WTC11 (cell line): ENCODE measurements at regions not wholly inside any gene's neighbourhood (a gene's known extent, or its start where the extent isn't known, plus 50 kb on each side); places are given as distances from the start of the nearest gene placed in this dataset.

Experiments
- CREM ChIP-seq: sonication (generic); formaldehyde crosslinking; IDR thresholded peaks from 2 replicates; pipeline ENCODE4 v1.8.1; 2022; ENCODE audit warnings: mild to moderate bottlenecking, missing genetic modification reagents, moderate library complexity
- GRHL2 ChIP-seq: fragments of 250-450 bp; sonication (Bioruptor Pico); IDR thresholded peaks from 2 replicates; pipeline ENCODE4 v1.8.0; 2022; ENCODE audit warnings: mild to moderate bottlenecking, moderate library complexity; ENCODE audit not compliant: insufficient replicate concordance, severe bottlenecking
- GTF2I ChIP-seq: fragments of 250-450 bp; sonication (Bioruptor Pico); conservative IDR thresholded peaks from 2 replicates; pipeline ENCODE4 v1.4.0; 2021; ENCODE audit warnings: mild to moderate bottlenecking
- JUN ChIP-seq: sonication (generic); formaldehyde crosslinking; IDR thresholded peaks from 2 replicates; pipeline ENCODE4 v1.8.0; 2023; ENCODE audit warnings: mild to moderate bottlenecking, missing genetic modification reagents
- PRRX2 ChIP-seq: fragments of 250-450 bp; sonication (Bioruptor Pico); IDR thresholded peaks from 2 replicates; pipeline ENCODE4 v1.8.0; 2021; ENCODE audit warnings: mild to moderate bottlenecking
- RELA ChIP-seq: sonication (generic); formaldehyde crosslinking; IDR thresholded peaks from 2 replicates; pipeline ENCODE4 v1.8.1; 2022; ENCODE audit warnings: missing genetic modification reagents, mild to moderate bottlenecking, borderline replicate concordance
- ZNF232 ChIP-seq: sonication (generic); formaldehyde crosslinking; IDR thresholded peaks from 2 replicates; pipeline ENCODE4 v1.8.0; 2022; ENCODE audit warnings: mild to moderate bottlenecking, missing genetic modification reagents
- ZNF263 ChIP-seq: sonication (generic); formaldehyde crosslinking; IDR thresholded peaks from 2 replicates; pipeline ENCODE4 v1.8.1; 2022; ENCODE audit warnings: low read depth, mild to moderate bottlenecking, moderate library complexity, missing genetic modification reagents
- TF ChIP-seq, protein P1 (sequence below): fragments of 200-600 bp; IDR thresholded peaks from 2 replicates; pipeline ENCODE4 v1.8.0; 2022; ENCODE audit warnings: antibody characterized with exemption
- TF ChIP-seq, protein P2 (sequence below): sonication (generic); formaldehyde crosslinking; IDR thresholded peaks from 2 replicates; pipeline ENCODE4 v1.8.1; 2023; ENCODE audit warnings: mild to moderate bottlenecking, missing genetic modification reagents, moderate library complexity
- TF ChIP-seq, protein P3 (sequence below): sonication (generic); formaldehyde crosslinking; IDR thresholded peaks from 2 replicates; pipeline ENCODE4 v1.8.0; 2022; ENCODE audit warnings: mild to moderate bottlenecking, missing genetic modification reagents
- TF ChIP-seq, protein P4 (sequence below): sonication (generic); formaldehyde crosslinking; IDR thresholded peaks from 2 replicates; pipeline ENCODE4 v1.8.1; 2022; ENCODE audit warnings: missing genetic modification reagents, borderline replicate concordance
- TF ChIP-seq, protein P5 (sequence below): sonication (generic); formaldehyde crosslinking; conservative IDR thresholded peaks from 2 replicates; pipeline ENCODE4 v1.8.1; 2023; ENCODE audit warnings: mild to moderate bottlenecking, low read depth, missing genetic modification reagents, moderate library complexity

DNA sequence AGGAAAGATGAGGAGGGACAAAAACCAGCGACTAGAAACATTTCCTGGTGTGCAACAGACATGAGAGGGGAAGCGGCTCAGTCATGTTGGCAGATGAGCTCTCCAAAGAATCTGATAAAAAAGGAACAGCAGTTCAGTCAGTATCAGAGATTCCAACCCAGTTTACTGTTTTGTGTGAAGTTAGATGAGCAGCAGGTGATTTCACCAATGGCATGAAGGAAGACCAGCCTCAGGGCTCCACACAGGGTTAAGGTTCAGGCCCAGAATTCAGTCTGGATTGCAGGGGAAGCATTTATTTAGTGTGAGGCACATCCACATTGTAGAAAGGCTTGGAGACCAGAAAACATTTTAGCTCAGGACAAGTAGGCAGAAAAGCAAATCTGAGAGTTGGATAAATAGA lies 317.8 kb downstream of the C6orf118 start:
- TF ChIP-seq, protein P1, sequence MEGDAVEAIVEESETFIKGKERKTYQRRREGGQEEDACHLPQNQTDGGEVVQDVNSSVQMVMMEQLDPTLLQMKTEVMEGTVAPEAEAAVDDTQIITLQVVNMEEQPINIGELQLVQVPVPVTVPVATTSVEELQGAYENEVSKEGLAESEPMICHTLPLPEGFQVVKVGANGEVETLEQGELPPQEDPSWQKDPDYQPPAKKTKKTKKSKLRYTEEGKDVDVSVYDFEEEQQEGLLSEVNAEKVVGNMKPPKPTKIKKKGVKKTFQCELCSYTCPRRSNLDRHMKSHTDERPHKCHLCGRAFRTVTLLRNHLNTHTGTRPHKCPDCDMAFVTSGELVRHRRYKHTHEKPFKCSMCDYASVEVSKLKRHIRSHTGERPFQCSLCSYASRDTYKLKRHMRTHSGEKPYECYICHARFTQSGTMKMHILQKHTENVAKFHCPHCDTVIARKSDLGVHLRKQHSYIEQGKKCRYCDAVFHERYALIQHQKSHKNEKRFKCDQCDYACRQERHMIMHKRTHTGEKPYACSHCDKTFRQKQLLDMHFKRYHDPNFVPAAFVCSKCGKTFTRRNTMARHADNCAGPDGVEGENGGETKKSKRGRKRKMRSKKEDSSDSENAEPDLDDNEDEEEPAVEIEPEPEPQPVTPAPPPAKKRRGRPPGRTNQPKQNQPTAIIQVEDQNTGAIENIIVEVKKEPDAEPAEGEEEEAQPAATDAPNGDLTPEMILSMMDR: no peak
- no peak for TF ChIP-seq JUN
- TF ChIP-seq CREM: no peak
- no peak for TF ChIP-seq GRHL2 (CRISPR knock-in tag)
- TF ChIP-seq, protein P2, sequence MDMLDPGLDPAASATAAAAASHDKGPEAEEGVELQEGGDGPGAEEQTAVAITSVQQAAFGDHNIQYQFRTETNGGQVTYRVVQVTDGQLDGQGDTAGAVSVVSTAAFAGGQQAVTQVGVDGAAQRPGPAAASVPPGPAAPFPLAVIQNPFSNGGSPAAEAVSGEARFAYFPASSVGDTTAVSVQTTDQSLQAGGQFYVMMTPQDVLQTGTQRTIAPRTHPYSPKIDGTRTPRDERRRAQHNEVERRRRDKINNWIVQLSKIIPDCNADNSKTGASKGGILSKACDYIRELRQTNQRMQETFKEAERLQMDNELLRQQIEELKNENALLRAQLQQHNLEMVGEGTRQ: no peak
- no peak for TF ChIP-seq GTF2I (CRISPR knock-in tag)
- TF ChIP-seq, protein P3, sequence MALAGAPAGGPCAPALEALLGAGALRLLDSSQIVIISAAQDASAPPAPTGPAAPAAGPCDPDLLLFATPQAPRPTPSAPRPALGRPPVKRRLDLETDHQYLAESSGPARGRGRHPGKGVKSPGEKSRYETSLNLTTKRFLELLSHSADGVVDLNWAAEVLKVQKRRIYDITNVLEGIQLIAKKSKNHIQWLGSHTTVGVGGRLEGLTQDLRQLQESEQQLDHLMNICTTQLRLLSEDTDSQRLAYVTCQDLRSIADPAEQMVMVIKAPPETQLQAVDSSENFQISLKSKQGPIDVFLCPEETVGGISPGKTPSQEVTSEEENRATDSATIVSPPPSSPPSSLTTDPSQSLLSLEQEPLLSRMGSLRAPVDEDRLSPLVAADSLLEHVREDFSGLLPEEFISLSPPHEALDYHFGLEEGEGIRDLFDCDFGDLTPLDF (CRISPR knock-in tag): no peak
- TF ChIP-seq ZNF232 (CRISPR knock-in tag): no peak
- TF ChIP-seq PRRX2 (CRISPR knock-in tag): no peak
- TF ChIP-seq, protein P4, sequence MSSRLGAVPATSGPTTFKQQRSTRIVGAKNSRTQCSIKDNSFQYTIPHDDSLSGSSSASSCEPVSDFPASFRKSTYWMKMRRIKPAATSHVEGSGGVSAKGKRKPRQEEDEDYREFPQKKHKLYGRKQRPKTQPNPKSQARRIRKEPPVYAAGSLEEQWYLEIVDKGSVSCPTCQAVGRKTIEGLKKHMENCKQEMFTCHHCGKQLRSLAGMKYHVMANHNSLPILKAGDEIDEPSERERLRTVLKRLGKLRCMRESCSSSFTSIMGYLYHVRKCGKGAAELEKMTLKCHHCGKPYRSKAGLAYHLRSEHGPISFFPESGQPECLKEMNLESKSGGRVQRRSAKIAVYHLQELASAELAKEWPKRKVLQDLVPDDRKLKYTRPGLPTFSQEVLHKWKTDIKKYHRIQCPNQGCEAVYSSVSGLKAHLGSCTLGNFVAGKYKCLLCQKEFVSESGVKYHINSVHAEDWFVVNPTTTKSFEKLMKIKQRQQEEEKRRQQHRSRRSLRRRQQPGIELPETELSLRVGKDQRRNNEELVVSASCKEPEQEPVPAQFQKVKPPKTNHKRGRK (CRISPR knock-in tag): no peak
- TF ChIP-seq ZNF263 (CRISPR knock-in tag): no peak
- TF ChIP-seq, protein P5, sequence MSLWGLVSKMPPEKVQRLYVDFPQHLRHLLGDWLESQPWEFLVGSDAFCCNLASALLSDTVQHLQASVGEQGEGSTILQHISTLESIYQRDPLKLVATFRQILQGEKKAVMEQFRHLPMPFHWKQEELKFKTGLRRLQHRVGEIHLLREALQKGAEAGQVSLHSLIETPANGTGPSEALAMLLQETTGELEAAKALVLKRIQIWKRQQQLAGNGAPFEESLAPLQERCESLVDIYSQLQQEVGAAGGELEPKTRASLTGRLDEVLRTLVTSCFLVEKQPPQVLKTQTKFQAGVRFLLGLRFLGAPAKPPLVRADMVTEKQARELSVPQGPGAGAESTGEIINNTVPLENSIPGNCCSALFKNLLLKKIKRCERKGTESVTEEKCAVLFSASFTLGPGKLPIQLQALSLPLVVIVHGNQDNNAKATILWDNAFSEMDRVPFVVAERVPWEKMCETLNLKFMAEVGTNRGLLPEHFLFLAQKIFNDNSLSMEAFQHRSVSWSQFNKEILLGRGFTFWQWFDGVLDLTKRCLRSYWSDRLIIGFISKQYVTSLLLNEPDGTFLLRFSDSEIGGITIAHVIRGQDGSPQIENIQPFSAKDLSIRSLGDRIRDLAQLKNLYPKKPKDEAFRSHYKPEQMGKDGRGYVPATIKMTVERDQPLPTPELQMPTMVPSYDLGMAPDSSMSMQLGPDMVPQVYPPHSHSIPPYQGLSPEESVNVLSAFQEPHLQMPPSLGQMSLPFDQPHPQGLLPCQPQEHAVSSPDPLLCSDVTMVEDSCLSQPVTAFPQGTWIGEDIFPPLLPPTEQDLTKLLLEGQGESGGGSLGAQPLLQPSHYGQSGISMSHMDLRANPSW: no peak
- no peak for TF ChIP-seq RELA (CRISPR knock-in tag)
